ENCODE measurements at regions not wholly inside any gene's neighbourhood (a gene's known extent, or its start where the extent isn't known, plus 50 kb on each side); places are given as distances from the start of the nearest gene placed in this dataset.

- TF ChIP-seq EZH2 (IDR thresholded peaks at IDR 0.05; ENCODE audit: insufficient read depth, poor library complexity, severe bottlenecking) (no peak), EZH2phosphoT487 (IDR thresholded peaks at IDR 0.05; ENCODE audit: insufficient read depth, low read depth) (no peak)
Measured at GRCh38 chr12:22755629-22756028, 130.7 kb downstream of the ETNK1 start.

Measured in GM23248 (cell line).